ENCODE measurements at regions not wholly inside any gene's neighbourhood (a gene's known extent, or its start where the extent isn't known, plus 50 kb on each side); places are given as distances from the start of the nearest gene placed in this dataset.
"Not testable (repeated sequence)": the region's sequence is repeated elsewhere in the genome, so short reads cannot be mapped to it uniquely, and the experiment has no call there.

DNA sequence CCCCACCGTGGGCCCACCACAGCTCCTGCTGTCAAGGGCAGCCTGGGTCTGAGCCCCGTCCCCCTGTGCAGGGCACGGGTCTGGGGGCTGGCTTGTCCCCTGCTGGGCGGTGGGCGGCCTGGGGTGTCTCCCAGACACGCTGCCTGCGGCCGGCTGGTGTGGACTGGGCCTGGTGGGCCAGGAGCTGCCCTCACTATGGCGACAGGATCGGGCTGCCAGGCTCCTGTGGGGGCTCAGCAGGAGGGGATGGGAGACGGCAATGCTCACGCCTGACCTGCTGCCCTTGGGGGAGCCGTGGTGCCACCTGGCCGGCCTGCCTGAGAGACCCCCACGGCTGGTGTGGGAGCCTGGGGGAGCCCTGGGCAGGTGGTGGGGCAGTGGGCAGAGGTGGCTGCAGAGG lies 156.1 kb downstream of the TMEM121 start:
- not testable (repeated sequence) for DNase-seq

DNA sequence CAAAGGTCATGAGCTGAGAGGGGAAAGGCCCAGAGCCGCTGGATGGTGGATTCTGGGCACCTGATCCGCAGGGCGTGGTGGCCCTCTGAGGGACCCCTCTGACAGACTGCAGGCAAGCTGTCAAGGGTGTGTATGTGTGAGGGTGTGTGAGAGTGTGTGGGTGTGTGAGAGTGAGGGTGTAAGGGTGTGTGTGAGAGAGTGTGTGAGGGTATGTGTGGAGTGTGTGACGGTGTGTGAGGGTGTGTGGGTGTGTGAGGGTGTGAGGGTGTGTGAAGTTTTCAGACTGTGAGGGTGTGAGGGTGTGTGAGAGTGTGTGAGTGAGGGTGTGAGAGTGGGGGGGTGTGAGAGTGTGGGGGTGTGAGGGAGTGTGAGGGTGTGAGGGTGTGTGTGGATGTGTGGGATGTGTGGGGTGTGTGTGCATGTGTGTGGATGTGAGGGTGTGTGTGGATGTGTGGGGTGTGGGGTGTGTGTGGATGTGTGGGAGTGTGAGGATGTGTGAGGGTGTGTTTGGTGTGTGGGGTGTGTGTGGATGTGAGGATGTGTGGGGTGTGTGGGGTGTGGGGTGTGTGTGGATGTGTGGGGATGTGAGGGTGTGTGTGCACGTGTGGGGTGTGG lies 156.7 kb downstream of the TMEM121 start:
- no peak for DNase-seq

DNA sequence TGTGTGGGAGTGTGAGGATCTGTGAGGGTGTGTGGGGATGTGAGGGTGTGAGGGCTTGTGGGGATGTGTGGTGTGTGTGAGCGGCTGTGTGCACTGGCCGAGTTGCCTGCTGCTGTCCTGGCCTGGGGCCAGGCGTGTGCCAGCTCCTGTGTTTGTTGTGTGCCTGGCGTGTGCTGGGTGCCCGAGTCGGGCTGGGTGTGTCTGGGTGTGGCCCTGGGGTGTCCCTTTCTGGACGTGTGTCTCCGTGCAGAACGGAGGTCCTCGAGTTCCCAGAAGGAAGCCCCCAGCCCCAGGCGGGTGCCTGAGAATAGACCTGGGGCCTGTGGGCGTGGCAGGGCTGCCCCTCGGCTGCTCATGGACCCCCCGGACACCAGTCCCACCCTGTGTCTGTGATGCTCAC lies 157.7 kb downstream of the TMEM121 start:
- DNase-seq, result not testable (repeated sequence)

DNA sequence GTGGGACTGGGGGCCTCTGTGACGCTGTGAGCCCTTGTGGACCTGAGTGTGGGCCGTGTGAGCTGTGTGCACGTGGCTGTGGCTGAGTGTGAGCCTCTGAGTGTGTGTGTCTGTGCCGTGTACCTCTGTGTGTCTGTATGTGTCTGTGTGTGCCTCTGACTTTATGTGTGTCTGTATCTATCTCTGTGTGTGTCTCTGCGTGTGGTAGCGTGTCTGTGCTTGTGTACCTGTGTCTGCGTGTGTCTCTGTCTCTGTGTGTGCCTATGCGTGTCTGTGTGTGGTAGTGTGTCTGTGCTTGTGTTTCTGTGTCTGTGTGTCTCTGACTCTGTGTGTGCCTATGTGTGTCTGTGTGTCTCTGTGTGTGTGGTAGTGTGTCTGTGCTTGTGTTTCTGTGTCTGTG lies 158.2 kb downstream of the TMEM121 start:
- not testable (repeated sequence) for DNase-seq

DNA sequence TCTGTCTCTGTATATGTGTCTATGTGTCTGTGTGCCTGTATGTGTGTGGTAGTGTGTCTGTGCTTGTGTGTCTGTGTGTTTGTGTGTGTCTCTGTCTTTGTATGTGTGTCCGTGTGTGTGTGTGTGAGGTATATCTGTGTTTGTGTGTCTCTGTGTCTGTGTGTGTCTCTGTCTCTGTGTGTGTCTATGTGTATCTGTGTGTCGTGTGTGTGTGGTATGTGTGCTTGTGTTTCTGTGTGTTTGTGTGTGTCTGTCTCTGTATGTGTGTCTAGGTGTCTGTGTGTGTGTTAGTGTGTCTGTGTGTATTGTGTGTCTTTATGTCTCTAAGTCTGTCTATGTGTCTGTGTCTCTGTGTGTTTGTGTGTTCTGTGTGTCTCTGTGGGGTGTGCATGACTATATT lies 158.6 kb downstream of the TMEM121 start:
- no peak for DNase-seq

DNA sequence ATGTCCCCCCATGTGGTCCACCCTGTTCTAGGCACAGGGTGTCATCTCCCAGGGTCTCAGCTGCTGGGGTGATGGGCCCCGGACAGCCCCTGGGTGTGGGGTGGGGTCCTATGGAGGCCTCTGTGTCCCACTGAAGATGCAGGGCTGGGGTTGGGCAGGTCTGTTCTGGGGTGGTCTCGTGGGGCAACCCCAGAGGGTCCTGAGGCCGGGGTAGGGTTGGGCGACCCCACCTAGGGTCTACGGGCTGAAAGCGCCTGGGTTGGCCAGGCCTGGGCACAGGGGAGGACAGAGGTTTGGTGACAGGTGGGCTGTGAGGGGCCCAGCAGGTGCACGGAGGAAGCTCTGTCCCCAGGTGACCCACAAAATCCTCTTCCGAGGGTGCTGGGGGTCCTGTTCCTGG lies 159.2 kb downstream of the TMEM121 start:
- not testable (repeated sequence) for DNase-seq

DNA sequence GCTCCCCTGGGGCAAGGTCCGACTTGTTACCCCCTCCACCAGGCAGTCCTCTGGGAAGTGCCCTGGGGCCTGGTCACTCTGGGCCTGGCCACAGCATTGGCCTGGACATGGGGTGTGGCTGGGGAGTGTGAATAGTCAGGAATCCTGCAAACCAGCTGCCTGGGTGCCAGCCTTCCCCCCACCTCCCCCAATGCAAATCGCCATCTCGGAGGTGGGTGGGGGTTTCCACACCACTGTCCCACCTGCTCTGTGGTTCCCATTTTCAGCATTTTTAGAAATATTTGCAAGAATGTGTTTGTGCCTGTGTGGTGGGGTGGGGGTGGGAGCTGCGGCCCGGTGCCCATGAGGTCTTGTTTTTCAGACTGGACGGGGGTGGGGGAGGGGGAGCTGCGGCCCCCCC lies 159.7 kb downstream of the TMEM121 start:
- DNase-seq, result not testable (repeated sequence)

DNA sequence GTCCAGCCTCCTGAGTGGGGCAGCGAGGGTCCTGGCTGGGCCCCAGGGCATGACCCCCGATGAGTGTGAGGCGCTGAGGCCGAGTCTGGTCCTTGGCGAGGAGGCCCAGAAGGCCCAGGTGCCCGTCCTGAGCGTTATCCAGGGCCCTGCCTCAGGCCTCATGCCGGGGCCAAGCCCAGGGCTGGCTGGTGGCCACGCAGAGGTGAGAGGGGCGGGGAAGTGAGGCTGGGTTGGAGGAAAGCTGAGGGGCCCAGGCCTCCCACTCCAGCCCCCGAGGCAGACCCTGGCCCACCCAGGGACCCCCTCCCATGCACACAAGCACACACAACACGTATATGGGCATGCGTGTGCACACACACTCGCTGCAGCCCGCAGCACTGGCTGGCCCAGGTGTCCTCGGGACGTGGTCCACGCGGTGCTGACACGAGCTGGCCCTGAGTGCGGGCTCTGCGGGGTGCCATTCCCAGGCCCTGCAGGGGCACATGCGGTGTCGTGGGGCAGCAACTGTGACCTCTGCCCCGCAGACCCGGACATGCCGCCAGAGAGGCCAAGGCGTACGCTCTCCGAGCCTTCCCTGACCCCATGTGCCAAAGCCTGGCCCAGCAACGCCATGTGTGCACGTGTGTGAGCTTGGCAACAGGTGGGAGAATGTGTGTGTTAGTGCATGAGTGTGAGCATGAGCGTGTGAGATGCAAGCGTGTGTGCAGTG lies 160.2 kb downstream of the TMEM121 start:
- not testable (repeated sequence) for DNase-seq

DNA sequence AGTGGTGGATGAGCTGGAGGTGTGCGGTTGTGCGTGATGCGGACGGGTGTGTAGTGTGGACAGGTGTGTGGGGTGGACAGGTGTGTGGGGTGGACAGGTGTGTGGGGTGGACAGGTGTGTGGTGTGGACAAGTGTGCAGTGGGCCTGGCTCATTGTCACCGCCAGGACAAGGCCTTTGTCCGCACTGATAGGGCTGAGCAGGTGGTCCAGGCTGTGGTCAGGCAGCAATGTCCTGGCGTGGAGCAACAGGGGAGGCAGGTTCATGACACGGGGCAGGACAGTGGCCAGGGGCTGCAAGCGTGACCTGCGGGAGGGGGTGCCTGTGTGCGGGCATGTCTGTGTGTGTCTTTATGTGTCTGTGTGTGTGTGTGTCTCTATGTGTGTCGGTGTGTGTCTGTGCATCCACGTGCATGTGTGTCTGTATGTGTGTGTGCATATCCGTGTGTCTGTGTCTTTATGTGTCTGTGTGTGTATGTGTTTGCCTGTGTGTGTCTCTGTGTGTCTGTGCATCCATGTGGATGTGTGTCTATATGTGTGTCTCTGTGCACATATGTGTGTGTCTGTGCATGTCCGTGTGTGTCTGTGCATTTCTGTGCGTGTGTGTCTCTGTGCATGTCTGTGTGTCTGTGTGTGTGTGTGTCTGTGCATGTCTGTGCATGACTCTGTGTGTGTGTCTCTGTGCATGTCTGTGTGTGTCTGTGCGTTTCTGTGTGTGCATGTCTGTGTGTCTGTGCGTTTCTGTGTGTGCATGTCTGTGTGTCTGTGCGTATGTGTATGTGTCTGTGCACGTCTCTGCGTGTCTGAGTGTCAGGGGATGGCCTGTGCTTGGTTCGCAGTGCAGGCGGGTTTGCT lies 161.0 kb downstream of the TMEM121 start:
- not testable (repeated sequence) for DNase-seq

DNA sequence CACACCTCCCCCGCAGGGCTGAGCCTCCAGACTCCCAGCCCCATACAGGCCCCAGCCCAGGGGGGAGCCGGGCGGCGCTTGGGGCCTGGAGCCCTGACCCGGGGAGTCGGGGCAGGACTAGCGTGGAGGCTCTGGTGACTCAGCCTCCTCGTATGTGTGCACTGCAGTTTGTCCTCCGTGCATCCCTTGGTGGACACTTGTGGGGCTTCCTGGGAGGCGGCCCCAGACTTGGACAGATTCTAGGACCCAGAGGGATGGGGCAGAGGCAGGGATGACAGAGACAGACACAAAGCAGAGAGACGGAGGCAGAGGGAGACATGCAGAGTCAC lies 161.6 kb downstream of the TMEM121 start:
- DNase-seq, result not testable (repeated sequence)

DNA sequence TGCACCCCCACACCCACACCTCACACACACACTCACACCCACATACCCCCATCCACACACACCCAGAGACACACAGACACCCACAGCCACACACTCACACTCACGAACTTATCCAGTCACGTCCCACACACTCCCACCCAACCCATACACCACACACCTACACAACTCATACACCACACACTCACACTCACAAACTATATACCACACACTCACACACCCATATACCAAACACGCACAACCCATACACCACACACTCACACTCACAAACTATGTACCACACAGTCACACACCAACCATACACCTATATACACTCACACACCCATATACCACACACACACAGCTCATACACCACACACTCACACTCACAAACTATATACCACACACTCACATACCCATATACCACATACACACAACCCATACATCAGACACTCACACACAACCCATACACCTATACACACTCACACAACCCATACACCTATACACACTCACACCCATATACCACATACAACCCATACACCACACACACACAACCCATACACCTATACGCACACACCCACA lies 162.4 kb downstream of the TMEM121 start:
- DNase-seq, result not testable (repeated sequence)

DNA sequence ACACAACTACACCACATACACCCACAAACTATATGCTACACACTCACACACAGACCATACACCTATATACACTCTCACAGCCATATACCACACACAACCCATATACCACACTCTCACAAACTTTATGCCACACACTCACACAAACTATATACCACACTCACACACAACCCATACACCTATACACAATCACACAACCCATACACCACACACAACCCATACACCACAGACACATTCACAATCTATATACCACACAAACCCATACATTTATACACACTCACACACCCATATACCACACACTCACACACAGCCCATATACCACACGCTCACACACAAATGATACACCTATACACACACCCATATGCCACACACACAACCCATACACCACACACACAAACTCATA lies 163.3 kb downstream of the TMEM121 start:
- DNase-seq, result no peak

DNA sequence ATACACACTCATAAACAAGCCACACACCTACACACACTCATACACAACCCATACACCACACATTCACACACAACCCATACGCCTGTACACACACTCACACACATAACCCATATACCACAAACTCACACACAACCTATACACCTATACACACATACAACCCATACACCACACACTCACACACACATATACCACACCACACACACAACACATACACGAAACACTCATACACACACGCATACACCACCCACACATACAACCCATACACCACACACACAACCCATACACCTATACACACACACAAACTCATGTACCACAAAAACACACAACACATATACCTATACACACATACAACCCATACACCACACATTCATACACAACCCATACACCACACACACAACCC lies 164.3 kb downstream of the TMEM121 start:
- no peak for DNase-seq

DNA sequence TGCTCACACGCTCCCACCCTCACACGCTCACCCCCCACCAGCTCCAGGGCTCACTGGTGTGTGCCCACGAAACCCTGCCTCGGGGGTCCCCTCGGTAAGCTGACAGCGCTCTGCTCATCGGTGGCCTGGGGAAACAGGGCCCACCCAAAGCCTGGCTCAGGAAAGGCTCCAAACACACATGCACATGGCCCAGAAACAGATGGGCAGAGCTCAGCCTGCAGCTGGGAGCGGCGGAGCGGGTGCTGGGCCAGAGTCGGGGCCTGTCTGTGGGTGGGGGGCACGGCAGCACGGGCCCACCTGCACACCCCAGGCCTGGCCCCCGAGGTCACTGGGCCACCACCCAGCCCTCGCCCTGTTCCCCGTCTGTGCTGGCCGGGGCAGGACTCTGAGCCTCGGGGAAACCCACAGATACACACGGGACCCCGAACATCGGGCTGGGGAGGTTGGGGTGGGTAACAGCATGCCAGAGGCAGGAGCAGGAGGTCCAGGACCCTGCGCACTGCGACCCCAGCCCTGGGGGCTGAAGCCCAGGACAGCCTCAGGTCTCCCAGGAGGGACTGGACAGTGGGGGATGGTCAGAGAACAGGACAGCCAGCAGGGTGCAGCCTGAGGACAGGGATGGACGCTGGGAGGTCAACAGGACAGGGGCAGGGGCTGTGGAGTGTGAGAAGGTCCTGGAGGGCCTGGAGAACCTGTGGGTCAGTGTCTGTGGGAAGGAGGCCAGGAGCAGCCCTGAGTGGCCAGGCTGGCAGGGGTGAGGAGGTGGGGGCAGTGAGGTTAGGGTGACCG lies 165.1 kb downstream of the TMEM121 start:
- DNase-seq, result not testable (repeated sequence)

DNA sequence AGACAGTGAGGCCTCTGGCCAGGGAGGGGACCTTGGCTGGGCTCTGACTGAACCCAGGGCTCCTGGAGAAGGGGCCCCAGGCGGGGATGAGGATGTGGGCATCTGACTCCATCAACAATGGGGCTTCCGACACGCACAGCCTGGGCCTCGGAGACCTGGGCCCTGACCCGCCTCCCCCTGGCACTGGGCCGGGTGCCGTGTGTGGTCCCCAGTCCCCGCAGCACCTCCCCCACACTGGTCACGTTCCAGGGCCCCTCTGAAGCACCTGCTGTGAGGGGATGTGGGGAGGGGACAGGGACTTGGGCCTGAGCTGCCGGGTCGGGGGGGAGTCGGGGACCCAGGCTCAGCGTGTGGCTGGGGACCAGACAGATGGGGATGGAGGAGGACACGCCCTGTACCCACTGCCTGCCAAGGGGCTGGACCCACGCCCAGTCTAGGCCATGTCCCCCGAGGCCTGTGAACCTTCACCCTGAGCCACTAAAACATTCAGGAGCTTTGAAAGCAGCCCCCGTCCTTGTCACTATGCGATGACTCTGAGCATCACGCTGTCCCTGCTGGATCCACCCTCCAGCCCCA lies 165.8 kb downstream of the TMEM121 start:
- DNase-seq, result not testable (repeated sequence)

DNA sequence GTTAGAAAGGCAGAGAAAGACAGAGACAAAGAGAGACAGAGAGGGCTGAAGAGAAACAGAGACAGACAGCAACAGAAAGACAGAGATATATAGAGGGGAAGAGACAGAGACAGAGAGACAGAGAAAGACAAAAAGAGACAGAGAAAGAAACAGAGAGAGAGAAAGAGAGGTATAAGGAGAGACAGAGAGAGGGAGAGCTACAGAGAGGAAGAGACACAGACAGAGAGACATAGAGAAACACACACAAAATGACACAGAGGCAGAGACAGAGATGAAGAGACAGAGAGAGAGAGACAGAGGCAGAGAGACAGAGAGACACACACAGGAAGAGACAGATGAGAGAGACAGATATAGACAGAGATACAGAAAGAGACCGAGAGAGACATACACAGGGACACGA lies 168.6 kb downstream of the TMEM121 start:
- no peak for DNase-seq

DNA sequence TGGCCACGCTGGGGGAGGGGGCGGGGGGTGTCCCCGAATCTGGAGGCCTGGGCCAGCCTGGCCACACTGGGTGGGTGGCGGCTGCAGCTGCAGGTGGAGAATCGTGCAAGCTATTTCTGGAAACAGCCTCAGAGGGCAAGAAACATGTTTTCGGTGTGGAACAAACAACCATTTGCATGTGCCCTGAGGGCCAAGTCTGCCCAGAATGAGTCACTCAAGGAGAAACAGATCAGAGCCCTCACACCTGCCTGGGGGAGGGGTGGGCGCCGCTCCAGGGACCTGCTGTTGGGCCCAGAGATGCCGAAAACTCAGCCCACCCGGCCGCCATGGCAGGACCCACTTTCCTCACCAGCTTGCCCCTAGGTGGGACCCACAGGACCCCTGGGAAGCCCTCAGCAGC lies 170.0 kb downstream of the TMEM121 start:
- not testable (repeated sequence) for DNase-seq

DNA sequence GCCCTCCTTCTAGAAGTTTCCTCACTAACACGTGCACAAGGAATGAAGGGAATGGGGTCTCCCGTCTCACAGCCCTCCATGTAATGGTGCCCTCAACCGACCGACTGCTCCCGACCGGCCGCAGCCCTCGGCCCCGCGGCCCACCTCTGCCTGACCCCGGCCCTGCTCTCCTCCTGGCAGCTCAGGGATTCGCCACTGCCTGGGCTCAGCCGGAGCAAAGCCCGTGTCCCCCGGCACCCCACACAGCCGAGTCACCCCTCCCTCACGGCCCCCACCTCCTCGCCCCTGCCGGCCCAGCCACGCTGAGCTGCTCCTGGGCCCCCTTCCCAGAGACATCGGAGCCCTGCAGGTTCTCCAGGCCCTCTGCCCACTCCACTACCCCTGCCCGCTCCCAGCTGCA lies 171.0 kb downstream of the TMEM121 start:
- DNase-seq, result not testable (repeated sequence)

DNA sequence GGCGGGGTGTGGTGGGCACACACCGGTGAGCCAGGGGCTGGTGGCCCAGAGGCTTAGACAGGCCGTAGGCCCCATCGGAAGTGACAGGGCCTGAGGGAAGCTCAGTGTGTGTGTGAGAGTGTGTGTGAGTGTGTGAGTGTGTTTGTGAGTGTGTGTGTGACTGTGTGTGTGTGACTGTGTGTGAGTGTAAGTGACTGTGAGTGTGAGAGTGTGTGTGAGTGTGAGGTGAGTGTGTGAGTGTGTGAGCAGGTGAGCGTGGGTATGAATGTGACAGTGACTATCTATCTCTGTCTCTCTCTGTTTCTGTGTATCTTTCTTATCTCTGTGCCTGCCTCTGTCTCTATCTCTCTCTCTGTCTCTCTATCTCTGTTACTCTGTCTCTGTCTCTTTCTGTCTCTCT lies 171.6 kb downstream of the TMEM121 start:
- not testable (repeated sequence) for DNase-seq

DNA sequence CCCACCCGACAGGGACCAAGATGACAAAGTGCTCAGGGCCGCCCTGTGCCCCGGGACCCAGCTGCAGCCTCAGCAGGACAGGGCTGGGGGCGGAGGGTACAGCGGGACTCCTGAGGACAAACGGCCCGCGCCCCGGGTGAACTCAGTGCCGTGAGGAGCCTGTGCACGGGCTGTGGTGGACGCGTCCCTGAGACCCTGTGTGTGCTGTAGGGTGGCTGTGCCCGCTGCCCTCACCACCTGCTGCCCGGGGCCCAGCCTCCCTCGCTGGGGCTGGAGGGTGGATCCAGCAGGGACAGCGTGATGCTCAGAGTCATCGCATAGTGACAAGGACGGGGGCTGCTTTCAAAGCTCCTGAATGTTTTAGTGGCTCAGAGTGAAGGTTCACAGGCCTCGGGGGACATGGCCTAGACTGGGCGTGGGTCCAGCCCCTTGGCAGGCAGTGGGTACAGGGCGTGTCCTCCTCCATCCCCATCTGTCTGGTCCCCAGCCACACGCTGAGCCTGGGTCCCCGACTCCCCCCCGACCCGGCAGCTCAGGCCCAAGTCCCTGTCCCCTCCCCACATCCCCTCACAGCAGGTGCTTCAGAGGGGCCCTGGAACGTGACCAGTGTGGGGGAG lies 172.7 kb downstream of the TMEM121 start:
- DNase-seq, result not testable (repeated sequence)

DNA sequence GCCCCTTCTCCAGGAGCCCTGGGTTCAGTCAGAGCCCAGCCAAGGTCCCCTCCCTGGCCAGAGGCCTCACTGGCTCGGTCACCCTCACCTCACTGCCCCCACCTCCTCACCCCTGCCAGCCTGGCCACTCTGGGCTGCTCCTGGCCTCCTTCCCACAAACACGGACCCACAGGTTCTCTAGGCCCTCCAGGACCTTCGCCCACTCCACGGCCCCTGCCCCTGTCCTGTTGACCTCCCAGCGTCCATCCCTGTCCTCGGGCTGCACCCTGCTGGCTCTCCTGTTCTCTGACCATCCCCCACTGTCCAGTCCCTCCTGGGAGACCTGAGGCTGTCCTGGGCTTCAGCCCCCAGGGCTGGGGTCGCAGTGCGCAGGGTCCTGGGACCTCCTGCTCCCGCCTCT lies 173.3 kb downstream of the TMEM121 start:
- DNase-seq, result not testable (repeated sequence)

DNA sequence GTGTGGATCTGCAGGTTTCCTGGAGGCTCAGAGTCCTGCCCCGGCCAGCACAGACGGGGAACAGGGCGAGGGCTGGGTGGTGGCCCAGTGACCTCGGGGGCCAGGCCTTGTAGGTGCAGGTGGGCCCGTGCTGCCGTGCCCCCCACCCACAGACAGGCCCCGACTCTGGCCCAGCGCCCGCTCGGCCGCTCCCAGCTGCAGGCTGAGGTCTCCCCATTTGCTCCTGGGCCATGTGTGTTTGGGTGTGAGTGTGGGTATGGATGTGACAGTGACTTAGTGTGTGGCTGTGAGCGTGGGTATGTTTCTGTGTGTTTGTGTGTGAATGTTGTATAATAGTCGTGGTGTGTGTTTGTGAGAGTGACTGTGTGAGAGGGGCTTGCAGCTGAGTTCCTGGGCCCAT lies 173.8 kb downstream of the TMEM121 start:
- not testable (repeated sequence) for DNase-seq

Data from right forelimb (tissue), 1 donor.